Osteocyte (in vitro differentiated cells): ENCODE measurements at regions not wholly inside any gene's neighbourhood (a gene's known extent, or its start where the extent isn't known, plus 50 kb on each side); places are given as distances from the start of the nearest gene placed in this dataset.

Source experiments
- DNase-seq: peaks from one replicate; pipeline ENCODE4 v3.0.0; 2021; ENCODE audit warnings: mixed read lengths; ENCODE audit not compliant: unreplicated experiment; ENCODE audit errors: extremely low spot score
- H3K27ac Mint-ChIP-seq: one replicate; pipeline ENCODE4 v1.8.0; 2021; ENCODE audit warnings: mild to moderate bottlenecking, mixed read lengths; ENCODE audit not compliant: unreplicated experiment
- H3K27me3 Mint-ChIP-seq: one replicate; pipeline ENCODE4 v1.8.0; 2021; ENCODE audit warnings: mixed read lengths; ENCODE audit not compliant: unreplicated experiment
- H3K36me3 Mint-ChIP-seq: one replicate; pipeline ENCODE4 v1.8.0; 2021; ENCODE audit warnings: mixed read lengths; ENCODE audit not compliant: unreplicated experiment
- H3K4me1 Mint-ChIP-seq: one replicate; pipeline ENCODE4 v1.8.0; 2021; ENCODE audit warnings: mixed read lengths; ENCODE audit not compliant: unreplicated experiment
- H3K4me3 Mint-ChIP-seq: one replicate; pipeline ENCODE4 v1.8.0; 2021; ENCODE audit warnings: mild to moderate bottlenecking, moderate library complexity, mixed read lengths; ENCODE audit not compliant: unreplicated experiment
- H3K9me3 Mint-ChIP-seq: one replicate; pipeline ENCODE4 v1.8.0; 2021; ENCODE audit warnings: mixed read lengths; ENCODE audit not compliant: unreplicated experiment
- CTCF ChIP-seq: fragments of 200-600 bp; sonication (generic); IDR thresholded peaks from 2 replicates; pipeline ENCODE4 v1.5.0; 2021; ENCODE audit warnings: antibody characterized with exemption, mild to moderate bottlenecking, moderate library complexity

- Mint-ChIP-seq H3K4me1 (peaks cover 2% of the 10 kb centered on the region), H3K36me3 (peaks cover 53% of the 10 kb centered on the region)
- no peak for DNase-seq
Measured at GRCh38 chr14:71737760-71738159, 194.5 kb upstream of the RGS6 start.

GRCh38 chr14:71739273-71739990, 192.8 kb upstream of the RGS6 start:
- Mint-ChIP-seq H3K9me3 (no peaks in the 10 kb centered on the region), H3K4me1 (no peaks in the 10 kb centered on the region), H3K27me3 (peaks cover 3% of the 10 kb centered on the region), H3K27ac (peak overlapping the region; percentile 23), H3K4me3 (no peak overlapping the region), H3K36me3 (peaks cover 44% of the 10 kb centered on the region)
- DNase-seq: no peak
- peak; percentile 43 for TF ChIP-seq CTCF

More at GRCh38 chr14:71737760-71738159, 194.5 kb upstream of the RGS6 start:
- Mint-ChIP-seq H3K9me3 (no peaks in the 10 kb centered on the region), H3K27me3 (no peaks in the 10 kb centered on the region), H3K27ac (no peak overlapping the region), H3K4me3 (no peak overlapping the region)
- TF ChIP-seq CTCF: no peak

- Mint-ChIP-seq H3K9me3 (no peaks in the 10 kb centered on the region), H3K27ac (no peak overlapping the region), H3K27me3 (peaks cover 3% of the 10 kb centered on the region), H3K4me1 (no peaks in the 10 kb centered on the region), H3K36me3 (peaks cover 27% of the 10 kb centered on the region), H3K4me3 (no peak overlapping the region)
- no peak for DNase-seq
- TF ChIP-seq CTCF: no peak
Measured at GRCh38 chr14:71741241-71741640, 191.0 kb upstream of the RGS6 start.

- Mint-ChIP-seq H3K4me1 (no peaks in the 10 kb centered on the region), H3K4me3 (no peak overlapping the region), H3K27me3 (peaks cover 3% of the 10 kb centered on the region), H3K36me3 (peaks cover 20% of the 10 kb centered on the region), H3K9me3 (no peaks in the 10 kb centered on the region), H3K27ac (no peak overlapping the region)
- no peak for TF ChIP-seq CTCF
- DNase-seq: no peak
Measured at GRCh38 chr14:71742485-71742884, 189.7 kb upstream of the RGS6 start.

GRCh38 chr14:71745072-71745471, 187.2 kb upstream of the RGS6 start:
- Mint-ChIP-seq H3K36me3 (peaks cover 11% of the 10 kb centered on the region), H3K27ac (no peak overlapping the region), H3K27me3 (peaks cover 3% of the 10 kb centered on the region), H3K4me1 (no peaks in the 10 kb centered on the region), H3K4me3 (no peak overlapping the region), H3K9me3 (peaks cover 7% of the 10 kb centered on the region)
- peak; percentile 53 for DNase-seq
- no peak for TF ChIP-seq CTCF
